ENCODE measurements at regions not wholly inside any gene's neighbourhood (a gene's known extent, or its start where the extent isn't known, plus 50 kb on each side); places are given as distances from the start of the nearest gene placed in this dataset.

DNA sequence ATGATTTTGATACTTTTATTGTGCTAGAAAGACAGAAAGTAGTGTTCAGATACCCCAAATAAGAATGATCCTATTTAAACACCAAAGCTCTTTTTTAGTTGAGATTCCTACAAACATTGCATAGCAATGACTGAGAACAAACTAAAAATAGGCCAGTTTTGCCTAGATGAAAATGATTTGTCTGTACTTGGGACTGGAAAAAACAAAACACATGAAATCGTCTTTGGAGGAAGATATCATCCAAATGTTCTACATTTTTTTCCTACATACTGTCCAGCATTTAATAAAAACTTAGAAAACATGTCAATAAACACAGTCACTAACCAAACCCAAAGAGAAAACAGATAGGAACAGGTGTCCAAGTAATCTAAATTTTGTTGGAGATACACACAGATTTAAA, 111.6 kb upstream of the MEOX2 start:
- Histone ChIP-seq H3K9me3 (ENCODE audit: control insufficient read depth, insufficient read depth, low read depth, low read length) (no peaks in the 10 kb centered on the region), H3K4me1 (ENCODE audit: control insufficient read depth, insufficient read depth, low read length) (no peaks in the 10 kb centered on the region), H3K4me3 (ENCODE audit: low read depth in 2 of 2, low read length in 2 of 2) (no peak overlapping the region), H3K27ac (ENCODE audit: low read length) (no peak overlapping the region), H3K36me3 (ENCODE audit: control insufficient read depth, insufficient read depth, low read length) (no peaks in the 10 kb centered on the region), H3K27me3 (ENCODE audit: control insufficient read depth, insufficient read depth, low read length) (no peaks in the 10 kb centered on the region)
- TF ChIP-seq, protein P1, sequence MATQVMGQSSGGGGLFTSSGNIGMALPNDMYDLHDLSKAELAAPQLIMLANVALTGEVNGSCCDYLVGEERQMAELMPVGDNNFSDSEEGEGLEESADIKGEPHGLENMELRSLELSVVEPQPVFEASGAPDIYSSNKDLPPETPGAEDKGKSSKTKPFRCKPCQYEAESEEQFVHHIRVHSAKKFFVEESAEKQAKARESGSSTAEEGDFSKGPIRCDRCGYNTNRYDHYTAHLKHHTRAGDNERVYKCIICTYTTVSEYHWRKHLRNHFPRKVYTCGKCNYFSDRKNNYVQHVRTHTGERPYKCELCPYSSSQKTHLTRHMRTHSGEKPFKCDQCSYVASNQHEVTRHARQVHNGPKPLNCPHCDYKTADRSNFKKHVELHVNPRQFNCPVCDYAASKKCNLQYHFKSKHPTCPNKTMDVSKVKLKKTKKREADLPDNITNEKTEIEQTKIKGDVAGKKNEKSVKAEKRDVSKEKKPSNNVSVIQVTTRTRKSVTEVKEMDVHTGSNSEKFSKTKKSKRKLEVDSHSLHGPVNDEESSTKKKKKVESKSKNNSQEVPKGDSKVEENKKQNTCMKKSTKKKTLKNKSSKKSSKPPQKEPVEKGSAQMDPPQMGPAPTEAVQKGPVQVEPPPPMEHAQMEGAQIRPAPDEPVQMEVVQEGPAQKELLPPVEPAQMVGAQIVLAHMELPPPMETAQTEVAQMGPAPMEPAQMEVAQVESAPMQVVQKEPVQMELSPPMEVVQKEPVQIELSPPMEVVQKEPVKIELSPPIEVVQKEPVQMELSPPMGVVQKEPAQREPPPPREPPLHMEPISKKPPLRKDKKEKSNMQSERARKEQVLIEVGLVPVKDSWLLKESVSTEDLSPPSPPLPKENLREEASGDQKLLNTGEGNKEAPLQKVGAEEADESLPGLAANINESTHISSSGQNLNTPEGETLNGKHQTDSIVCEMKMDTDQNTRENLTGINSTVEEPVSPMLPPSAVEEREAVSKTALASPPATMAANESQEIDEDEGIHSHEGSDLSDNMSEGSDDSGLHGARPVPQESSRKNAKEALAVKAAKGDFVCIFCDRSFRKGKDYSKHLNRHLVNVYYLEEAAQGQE (IDR thresholded peaks at IDR 0.05; ENCODE audit: insufficient read depth in 1 of 2, low read depth in 2 of 2, low read length in 1 of 2), result no peak
- no peak for TF ChIP-seq POLR2AphosphoS5 (IDR thresholded peaks at IDR 0.05; ENCODE audit: low read depth, low read length)
- TF ChIP-seq TCF7L2 (IDR thresholded peaks at IDR 0.05; ENCODE audit: low read depth, low read length), result no peak
- no peak for TF ChIP-seq SIN3A (IDR thresholded peaks at IDR 0.05; ENCODE audit: borderline replicate concordance, insufficient read depth, low read depth, low read length)
- TF ChIP-seq, protein P2, sequence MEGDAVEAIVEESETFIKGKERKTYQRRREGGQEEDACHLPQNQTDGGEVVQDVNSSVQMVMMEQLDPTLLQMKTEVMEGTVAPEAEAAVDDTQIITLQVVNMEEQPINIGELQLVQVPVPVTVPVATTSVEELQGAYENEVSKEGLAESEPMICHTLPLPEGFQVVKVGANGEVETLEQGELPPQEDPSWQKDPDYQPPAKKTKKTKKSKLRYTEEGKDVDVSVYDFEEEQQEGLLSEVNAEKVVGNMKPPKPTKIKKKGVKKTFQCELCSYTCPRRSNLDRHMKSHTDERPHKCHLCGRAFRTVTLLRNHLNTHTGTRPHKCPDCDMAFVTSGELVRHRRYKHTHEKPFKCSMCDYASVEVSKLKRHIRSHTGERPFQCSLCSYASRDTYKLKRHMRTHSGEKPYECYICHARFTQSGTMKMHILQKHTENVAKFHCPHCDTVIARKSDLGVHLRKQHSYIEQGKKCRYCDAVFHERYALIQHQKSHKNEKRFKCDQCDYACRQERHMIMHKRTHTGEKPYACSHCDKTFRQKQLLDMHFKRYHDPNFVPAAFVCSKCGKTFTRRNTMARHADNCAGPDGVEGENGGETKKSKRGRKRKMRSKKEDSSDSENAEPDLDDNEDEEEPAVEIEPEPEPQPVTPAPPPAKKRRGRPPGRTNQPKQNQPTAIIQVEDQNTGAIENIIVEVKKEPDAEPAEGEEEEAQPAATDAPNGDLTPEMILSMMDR (IDR thresholded peaks at IDR 0.05), result no peak
- CTCF ChIA-PET, result no interaction called here
- in situ Hi-C loops (cut with HindIII; ENCODE audit: low pct_unique_long_range_greater_than_20kb, low sequenced_read_pairs), result no loop called here
- POLR2A ChIA-PET, result no interaction called here
- no TSS peak for BruUV-seq (replicated peaks)
- DNase-seq (ENCODE audit: low read depth, low spot score), result no peak
- intact Hi-C loops (cut with micrococcal nuclease; ENCODE audit: unreplicated experiment), result no loop called here
- ATAC-seq, result no peak

DNA sequence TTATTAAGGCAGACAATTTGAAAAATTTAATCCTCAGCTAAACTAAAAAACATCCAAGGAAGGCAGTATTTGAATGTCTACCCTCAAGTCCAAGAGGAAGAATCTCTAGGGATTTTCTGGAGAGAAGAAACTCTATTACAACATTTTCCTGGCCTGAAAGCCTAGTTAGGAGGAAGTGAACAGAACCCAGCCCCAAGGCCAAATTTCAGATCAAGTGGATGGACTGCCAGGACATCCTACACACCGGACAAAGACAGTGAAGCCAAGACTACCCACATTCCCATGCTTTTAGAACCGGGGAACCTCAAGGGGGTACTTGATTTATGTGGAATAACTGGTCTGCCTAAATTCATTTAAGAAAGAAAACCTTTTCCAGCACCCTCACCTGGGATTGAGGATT, 108.9 kb upstream of the MEOX2 start:
- H3K27me3 ChIP-seq (ENCODE audit: control insufficient read depth, insufficient read depth, low read length), result no peaks in the 10 kb centered on the region
- intact Hi-C loops (cut with micrococcal nuclease; ENCODE audit: unreplicated experiment) (no loop called here), in situ Hi-C loops (cut with HindIII; ENCODE audit: low pct_unique_long_range_greater_than_20kb, low sequenced_read_pairs) (no loop called here)
- no peaks in the 10 kb centered on the region for H3K36me3 ChIP-seq (ENCODE audit: control insufficient read depth, insufficient read depth, low read length)
- ChIA-PET CTCF (no interaction called here), POLR2A (no interaction called here)
- H3K27ac ChIP-seq (ENCODE audit: low read length), result no peak overlapping the region
- no peaks in the 10 kb centered on the region for H3K9me3 ChIP-seq (ENCODE audit: control insufficient read depth, insufficient read depth, low read depth, low read length)
- no peak overlapping the region for H3K4me3 ChIP-seq (ENCODE audit: low read depth in 2 of 2, low read length in 2 of 2)
- H3K4me1 ChIP-seq (ENCODE audit: control insufficient read depth, insufficient read depth, low read length), result no peaks in the 10 kb centered on the region
- no TSS peak for BruUV-seq (replicated peaks)
- no peak for DNase-seq (ENCODE audit: low read depth, low spot score)
- TF ChIP-seq, protein P1 (IDR thresholded peaks at IDR 0.05; ENCODE audit: insufficient read depth in 1 of 2, low read depth in 2 of 2, low read length in 1 of 2), result no peak
- TF ChIP-seq, protein P2 (IDR thresholded peaks at IDR 0.05), result no peak
- TF ChIP-seq SIN3A (IDR thresholded peaks at IDR 0.05; ENCODE audit: borderline replicate concordance, insufficient read depth, low read depth, low read length) (no peak), POLR2AphosphoS5 (IDR thresholded peaks at IDR 0.05; ENCODE audit: low read depth, low read length) (no peak), TCF7L2 (IDR thresholded peaks at IDR 0.05; ENCODE audit: low read depth, low read length) (no peak)
- no peak for ATAC-seq

Measured in Panc1 (cell line).